Heart left ventricle (tissue), 16 donors: ENCODE measurements at regions not wholly inside any gene's neighbourhood (a gene's known extent, or its start where the extent isn't known, plus 50 kb on each side); places are given as distances from the start of the nearest gene placed in this dataset.
A peak's percentile ranks its signal among the peaks of the same experiment; 100 is the strongest.

ENCODE experiments used
- ATAC-seq, 4 donors: fragments of 200-7000 bp; cut with Tn5 transposase; one replicate each; pipeline ENCODE4 v1.9.1; 2020 to 2022; ENCODE audit warnings: moderate library complexity in 4 of 4, mild to moderate bottlenecking in 3 of 4, moderate number of reproducible peaks in 1 of 4
- DNase-seq, 5 donors: peaks; one replicate each; pipeline ENCODE4 v3.0.0-alpha.2; 2020
- H3K27ac ChIP-seq, 12 donors: fragments of 200-600 bp; sonication (generic) in 4 of 12; one replicate each; pipeline versions ENCODE4 v1.5.0 to v1.8.0; 2016 to 2022; ENCODE audit warnings: mild to moderate bottlenecking in 2 of 12
- H3K27me3 ChIP-seq, 9 donors: fragments of 200-600 bp; sonication (generic) in 2 of 9; one replicate each; pipeline versions ENCODE4 v1.5.1 to v1.8.0; 2016 to 2022; ENCODE audit warnings: mild to moderate bottlenecking in 3 of 9
- H3K36me3 ChIP-seq, 9 donors: fragments of 200-600 bp; sonication (generic) in 2 of 9; one replicate each; pipeline versions ENCODE4 v1.5.0 to v1.8.0; 2018 to 2022; ENCODE audit warnings: mild to moderate bottlenecking in 2 of 9
- H3K4me1 ChIP-seq, 12 donors: fragments of 200-600 bp; sonication (generic) in 4 of 12; one replicate each; pipeline versions ENCODE4 v1.5.0 to v1.8.0; 2016 to 2022; ENCODE audit warnings: mild to moderate bottlenecking in 3 of 12
- H3K4me3 ChIP-seq, 12 donors: fragments of 200-600 bp; sonication (generic) in 4 of 12; one replicate each; pipeline versions ENCODE4 v1.5.0 to v1.8.0; 2017 to 2022; ENCODE audit warnings: mild to moderate bottlenecking in 9 of 12, moderate library complexity in 4 of 12
- H3K9me3 ChIP-seq, 12 donors: fragments of 200-600 bp; sonication (generic) in 4 of 12; one replicate each; pipeline versions ENCODE4 v1.5.0 to v1.8.0; 2016 to 2022; ENCODE audit warnings: mild to moderate bottlenecking in 1 of 12
- CTCF ChIP-seq, 12 donors: fragments of 200-600 bp; sonication (generic) in 4 of 12; IDR thresholded peaks; one replicate each; pipeline versions ENCODE4 v1.5.0 to v1.8.0; 2018 to 2022; ENCODE audit warnings: antibody characterized with exemption in 12 of 12, mild to moderate bottlenecking in 5 of 12
- POLR2A ChIP-seq, 2 donors: fragments of 450-650 bp; IDR thresholded peaks; one replicate each; pipeline ENCODE4 v1.6.1; 2017; ENCODE audit warnings: antibody characterized with exemption in 2 of 2, mild to moderate bottlenecking in 2 of 2, moderate library complexity in 2 of 2
- WGBS, 4 donors: extraction: QIAGEN DNeasy Blood & Tissue Kit in 2 of 4; methylation state at CpG; one replicate each; pipeline versions ENCODE4 v1.1.5 to v1.1.7; 2013 to 2018; 5-methylcytosine and 5-hydroxymethylcytosine counted together
- intact Hi-C, 10 donors: fragments of 100-400 bp; cut with DNase I; formaldehyde crosslinking; loops; one replicate each; pipeline versions ENCODE4 v1.11.1 to v1.14.2; 2022
- donor health status: ischemic (EF 13 %, LVEDD 7.1; RV severe dilation, severe dysfunction).
- donor health status: healthy with polysubstance abuse.
- donor health status: DM: no; HTN: yes; CAD: no.
- donor health status: DM: no; HTN: no; CAD: no.
- donor health status: ischemic (EF 25% LVEDD 6.9; RV normal size, moderate dysfunction).
- donor health status: ischemic (EF 25% LVEDD 5.7; RV mildly dilated, moderate dysfunction).
- donor health status: healthy.
- donor health status: DM: yes; HTN: yes; CAD: no.
- donor health status: ischemic (EF 35%, LVEDD 5.7; RV mildly dilated, moderate dysfunction).
- donor health status: nonischemic (EF 11% LVEDD 7.7; RV severe dilation, severe dysfunction).
- donor health status: DM: yes; HTN: yes; CAD: no.
- donor health status: PGD.
- donor health status: ischemic (EF 29% LVEDD 5.4; RV normal size, mild dysfunction).
- donor health status: nonischemic (EF 23%, LVEDD 6.1; RV moderate dilation, normal function).

GRCh38 chr2:176709149-176709951, 440.1 kb downstream of the MTX2 start:
- H3K4me1 ChIP-seq, result peaks cover 0 to 29% (median 5%) of the 10 kb centered on the region in 12 donors
- ATAC-seq (peak in 3 of 4 donors; percentile 68 to 79 (median 68)), DNase-seq (peak in 4 of 5 donors; percentile 37 to 48 (median 42))
- H3K9me3 ChIP-seq, result no peaks in the 10 kb centered on the region
- H3K27ac ChIP-seq, result peak overlapping the region in 4 of 12 donors; percentile 25 to 68 (median 38)
- TF ChIP-seq POLR2A (IDR thresholded peaks at IDR 0.05), result no peak
- no peak for TF ChIP-seq CTCF (IDR thresholded peaks at IDR 0.05)
- WGBS, 4 donors, result 45 to 64% (median 52%) methylated on average over 18 of the region's 18 CpGs
- H3K36me3 ChIP-seq, result no peaks in the 10 kb centered on the region
- intact Hi-C loops, result no loop called here
- no peak overlapping the region for H3K4me3 ChIP-seq
- no peaks in the 10 kb centered on the region for H3K27me3 ChIP-seq

- 61 to 81% (median 70%) methylated on average over 2 of the region's 2 CpGs for WGBS, 4 donors
- no peaks in the 10 kb centered on the region for H3K36me3 ChIP-seq
- H3K4me1 ChIP-seq, result peaks cover 0 to 23% (median 2%) of the 10 kb centered on the region in 12 donors
- no peak overlapping the region for H3K4me3 ChIP-seq
- no peak for DNase-seq
- H3K27me3 ChIP-seq, result no peaks in the 10 kb centered on the region
- intact Hi-C loops, result no loop called here
- H3K27ac ChIP-seq, result peak overlapping the region in 4 of 12 donors; percentile 25 to 68 (median 38)
- no peak for ATAC-seq
- H3K9me3 ChIP-seq, result no peaks in the 10 kb centered on the region
- TF ChIP-seq POLR2A (IDR thresholded peaks at IDR 0.05) (no peak), CTCF (IDR thresholded peaks at IDR 0.05) (no peak)
Measured at GRCh38 chr2:176709991-176710390, 440.7 kb downstream of the MTX2 start.

- DNase-seq (peak in 1 of 5 donors; percentile 30), ATAC-seq (peak in 2 of 4 donors; percentile 57 to 62)
- WGBS, 4 donors, result 45 to 60% (median 57%) methylated on average over 7 of the region's 7 CpGs
Measured at GRCh38 chr2:176710657-176711186, 441.5 kb downstream of the MTX2 start.

More at GRCh38 chr2:176710657-176711186, 441.5 kb downstream of the MTX2 start:
- H3K27ac ChIP-seq, result peak overlapping the region in 1 of 12 donors; percentile 25
- TF ChIP-seq CTCF (IDR thresholded peaks at IDR 0.05) (no peak), POLR2A (IDR thresholded peaks at IDR 0.05) (no peak)
- no peaks in the 10 kb centered on the region for H3K36me3 ChIP-seq
- no peaks in the 10 kb centered on the region for H3K9me3 ChIP-seq
- H3K27me3 ChIP-seq, result no peaks in the 10 kb centered on the region
- intact Hi-C loops, result no loop called here
- H3K4me1 ChIP-seq, result peaks cover 0 to 23% (median 2%) of the 10 kb centered on the region in 12 donors
- no peak overlapping the region for H3K4me3 ChIP-seq
